Mesenchymal stem cell (in vitro differentiated cells and primary cell): ENCODE measurements at regions not wholly inside any gene's neighbourhood (a gene's known extent, or its start where the extent isn't known, plus 50 kb on each side); places are given as distances from the start of the nearest gene placed in this dataset.

Experiments used
- DNase-seq: peaks from one replicate; pipeline ENCODE4 v3.0.0-alpha.2; 2013
- H2AFZ ChIP-seq: one replicate; pipeline ENCODE4 v1.6.1; 2013; ENCODE audit warnings: low read depth, mild to moderate bottlenecking, control low read depth, inconsistent platforms, low read length, moderate library complexity
- H2AK5ac ChIP-seq: 2 replicates; pipeline ENCODE4 v1.6.1; 2013; ENCODE audit warnings: low read length, moderate library complexity, mild to moderate bottlenecking, inconsistent platforms; ENCODE audit not compliant: severe bottlenecking
- H2BK120ac ChIP-seq: one replicate; pipeline ENCODE4 v1.6.1; 2013; ENCODE audit warnings: low read depth, mild to moderate bottlenecking, inconsistent platforms, low read length, moderate library complexity
- H2BK12ac ChIP-seq, 2 experiments: one replicate each; pipeline ENCODE4 v1.6.1; 2013; ENCODE audit warnings: inconsistent platforms in 2 of 2, low read length in 2 of 2, mild to moderate bottlenecking in 2 of 2, moderate library complexity in 2 of 2, control low read depth in 1 of 2
- H2BK15ac ChIP-seq: one replicate; pipeline ENCODE4 v1.6.1; 2013; ENCODE audit warnings: mild to moderate bottlenecking, low read depth, inconsistent platforms; ENCODE audit not compliant: poor library complexity, severe bottlenecking
- H2BK5ac ChIP-seq: 2 replicates; pipeline ENCODE4 v1.6.1; 2013; ENCODE audit warnings: low read depth, mild to moderate bottlenecking, low read length, control low read depth, inconsistent platforms; ENCODE audit not compliant: poor library complexity, severe bottlenecking
- H3K14ac ChIP-seq, 2 experiments: one replicate each; pipeline ENCODE4 v1.6.1; 2013; ENCODE audit warnings: inconsistent platforms in 2 of 2, low read length in 2 of 2, control low read depth in 1 of 2, mild to moderate bottlenecking in 1 of 2, moderate library complexity in 1 of 2
- H3K18ac ChIP-seq, 2 experiments: one replicate each; pipeline ENCODE4 v1.6.1; 2013; ENCODE audit warnings: inconsistent platforms in 2 of 2, low read length in 2 of 2, control low read depth in 1 of 2, low read depth in 1 of 2, mild to moderate bottlenecking in 1 of 2
- H3K23ac ChIP-seq, 2 experiments: one replicate each; pipeline ENCODE4 v1.6.1; 2013; ENCODE audit warnings: inconsistent platforms in 2 of 2, low read length in 2 of 2, mild to moderate bottlenecking in 2 of 2, moderate library complexity in 2 of 2, control low read depth in 1 of 2
- H3K27ac ChIP-seq: 2 replicates; pipeline ENCODE4 v1.5.1; 2013; ENCODE audit warnings: mild to moderate bottlenecking, moderate library complexity, low read length, control low read depth, inconsistent platforms; ENCODE audit not compliant: poor library complexity, severe bottlenecking
- H3K27me3 ChIP-seq, 2 experiments: 2 replicates each; pipeline versions ENCODE4 v1.6.1 to v1.7.0; 2013; ENCODE audit warnings: low read length in 2 of 2, mild to moderate bottlenecking in 2 of 2, moderate library complexity in 2 of 2, control low read depth in 1 of 2, inconsistent platforms in 1 of 2; ENCODE audit not compliant: control insufficient read depth in 1 of 2, insufficient read depth in 1 of 2
- H3K36me3 ChIP-seq, 2 experiments: 2 replicates each; pipeline versions ENCODE4 v1.6.1 to v1.7.0; 2013; ENCODE audit warnings: low read length in 2 of 2, control low read depth in 1 of 2, inconsistent platforms in 1 of 2, low read depth in 1 of 2, mild to moderate bottlenecking in 1 of 2; ENCODE audit not compliant: insufficient read depth in 2 of 2, control insufficient read depth in 1 of 2
- H3K4ac ChIP-seq, 2 experiments: one replicate each; pipeline ENCODE4 v1.6.1; 2013; ENCODE audit warnings: inconsistent platforms in 2 of 2, low read length in 2 of 2, mild to moderate bottlenecking in 2 of 2, moderate library complexity in 2 of 2, control low read depth in 1 of 2, low read depth in 1 of 2
- H3K4me1 ChIP-seq: 2 replicates; pipeline ENCODE4 v1.6.1; 2013; ENCODE audit warnings: low read depth, low read length, control low read depth; ENCODE audit not compliant: control insufficient read depth, insufficient read depth
- H3K4me2 ChIP-seq: 2 replicates; pipeline ENCODE4 v1.6.1; 2013; ENCODE audit warnings: low read length, mild to moderate bottlenecking, inconsistent platforms; ENCODE audit not compliant: poor library complexity, severe bottlenecking
- H3K4me3 ChIP-seq, 2 experiments: 2 replicates each; pipeline versions ENCODE4 v1.5.1 to v1.7.0; 2013; ENCODE audit warnings: low read length in 2 of 2, mild to moderate bottlenecking in 2 of 2, control low read depth in 1 of 2, low read depth in 1 of 2; ENCODE audit not compliant: insufficient read depth in 1 of 2
- H3K79me1 ChIP-seq: replicated peaks from 2 replicates; pipeline ENCODE4 v1.6.1; 2013; ENCODE audit warnings: mild to moderate bottlenecking, control low read depth, low read length, inconsistent platforms; ENCODE audit not compliant: poor library complexity, severe bottlenecking
- H3K9ac ChIP-seq: 2 replicates; pipeline ENCODE4 v1.7.0; 2013; ENCODE audit warnings: mild to moderate bottlenecking, low read length, moderate library complexity
- H3K9me3 ChIP-seq: 2 replicates; pipeline ENCODE4 v1.7.0; 2013; ENCODE audit warnings: mild to moderate bottlenecking, low read length; ENCODE audit not compliant: control insufficient read depth
- H4K8ac ChIP-seq: one replicate; pipeline ENCODE4 v1.6.1; 2013; ENCODE audit warnings: inconsistent platforms, mild to moderate bottlenecking, low read length, moderate library complexity
- H4K91ac ChIP-seq: one replicate; pipeline ENCODE4 v1.6.1; 2013; ENCODE audit warnings: mild to moderate bottlenecking, low read length, inconsistent platforms
- WGBS: methylation state at CpG from one replicate; pipeline ENCODE4 v1.1.7; 2013; ENCODE audit warnings: mixed read lengths; 5-methylcytosine and 5-hydroxymethylcytosine counted together

DNA sequence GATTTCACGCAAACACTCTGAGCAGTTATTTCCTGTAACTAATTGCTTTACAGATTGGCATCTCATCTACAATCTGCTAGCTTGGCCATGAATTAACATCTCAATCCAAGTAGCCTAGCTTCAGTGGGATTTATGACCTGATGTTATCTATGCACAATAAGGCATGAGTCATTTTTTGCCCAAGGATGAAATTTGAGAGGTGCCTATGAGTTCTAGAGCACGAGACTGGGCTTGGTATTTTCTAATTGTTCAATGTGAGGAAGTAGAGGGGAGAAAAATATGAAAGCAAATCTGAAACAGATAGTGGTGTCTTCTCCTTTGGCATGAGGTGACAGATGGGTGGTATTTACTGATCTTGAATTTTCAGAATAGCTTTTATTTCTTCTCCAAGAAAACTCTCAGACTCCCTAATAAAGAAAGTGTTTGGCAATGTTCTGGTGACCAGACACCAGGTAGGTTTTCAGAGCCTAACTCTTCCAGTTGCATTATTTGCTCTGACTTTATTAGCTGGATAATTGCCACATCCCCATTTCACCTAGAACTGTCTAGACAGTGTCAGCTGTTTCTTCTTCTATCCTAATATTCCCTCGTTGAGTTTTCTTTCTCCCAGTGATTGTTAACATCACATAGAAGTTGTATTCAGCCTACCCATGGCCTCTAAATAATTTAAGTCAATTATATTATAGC is 301.0 kb upstream of the UMPS start:
- peak; percentile 39 for DNase-seq
- Histone ChIP-seq H3K9ac (no peak overlapping the region), H2AFZ (no peak overlapping the region), H3K4me2 (no peak overlapping the region), H2BK5ac (no peak overlapping the region), H3K18ac (no peak overlapping the region), H4K8ac (no peak overlapping the region), H3K4ac (no peak overlapping the region), H2AK5ac (no peak overlapping the region), H3K36me3 (peaks cover 6 to 7% of the 10 kb centered on the region in 2 experiments), H3K9me3 (no peaks in the 10 kb centered on the region), H2BK15ac (no peak overlapping the region), H3K14ac (no peak overlapping the region), H2BK12ac (no peak overlapping the region), H3K79me1 (no peaks in the 10 kb centered on the region), H3K27me3 (no peaks in the 10 kb centered on the region), H3K27ac (no peak overlapping the region), H3K23ac (no peak overlapping the region), H2BK120ac (no peak overlapping the region), H3K4me1 (no peaks in the 10 kb centered on the region), H4K91ac (no peak overlapping the region), H3K4me3 (no peak overlapping the region)
- WGBS: 38% methylated on average over 3 of the region's 3 CpGs

DNA sequence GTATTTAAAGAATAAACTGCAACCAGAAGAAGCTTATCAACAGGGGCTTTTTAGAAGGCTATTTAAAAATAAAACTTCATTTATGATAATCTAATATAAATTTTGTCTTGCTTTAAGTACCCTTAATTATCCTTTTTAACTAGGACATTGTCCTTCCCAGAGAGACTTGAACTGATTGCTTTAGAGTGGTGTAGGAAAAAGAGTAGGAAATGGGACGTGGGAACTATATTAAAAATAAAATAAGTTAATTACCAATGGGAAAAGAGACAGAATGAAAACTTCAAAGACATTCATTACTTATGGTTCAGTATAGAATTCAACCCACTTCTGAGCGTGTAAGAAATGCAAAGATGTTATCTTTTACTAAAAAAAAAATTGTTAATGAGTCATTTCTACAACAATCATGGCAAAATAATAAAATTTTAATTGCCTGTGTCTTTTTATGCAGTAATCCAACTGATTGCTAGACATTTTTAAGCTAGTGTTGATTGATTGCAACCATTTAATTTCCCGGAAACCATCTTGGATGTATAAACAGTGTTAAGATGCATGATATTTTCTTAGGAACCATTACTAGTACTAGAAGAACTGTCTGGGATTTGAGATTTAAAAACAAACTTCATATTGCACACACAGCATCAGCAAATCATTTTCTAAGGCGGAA is 298.8 kb upstream of the UMPS start:
- Histone ChIP-seq H3K4ac (no peak overlapping the region), H2AFZ (no peak overlapping the region), H3K4me1 (no peaks in the 10 kb centered on the region), H3K27ac (no peak overlapping the region), H3K23ac (no peak overlapping the region), H3K27me3 (no peaks in the 10 kb centered on the region), H3K18ac (no peak overlapping the region), H2AK5ac (no peak overlapping the region), H3K14ac (no peak overlapping the region), H2BK12ac (no peak overlapping the region), H4K91ac (no peak overlapping the region), H4K8ac (no peak overlapping the region), H3K79me1 (no peaks in the 10 kb centered on the region), H3K9me3 (peaks cover 6% of the 10 kb centered on the region), H3K9ac (no peak overlapping the region), H2BK5ac (no peak overlapping the region), H3K36me3 (peaks cover 8 to 14% of the 10 kb centered on the region in 2 experiments), H3K4me3 (no peak overlapping the region), H2BK120ac (no peak overlapping the region), H3K4me2 (no peak overlapping the region), H2BK15ac (no peak overlapping the region)
- WGBS: no CpG with 5 or more reads among the region's 4 CpGs
- no peak for DNase-seq

DNA sequence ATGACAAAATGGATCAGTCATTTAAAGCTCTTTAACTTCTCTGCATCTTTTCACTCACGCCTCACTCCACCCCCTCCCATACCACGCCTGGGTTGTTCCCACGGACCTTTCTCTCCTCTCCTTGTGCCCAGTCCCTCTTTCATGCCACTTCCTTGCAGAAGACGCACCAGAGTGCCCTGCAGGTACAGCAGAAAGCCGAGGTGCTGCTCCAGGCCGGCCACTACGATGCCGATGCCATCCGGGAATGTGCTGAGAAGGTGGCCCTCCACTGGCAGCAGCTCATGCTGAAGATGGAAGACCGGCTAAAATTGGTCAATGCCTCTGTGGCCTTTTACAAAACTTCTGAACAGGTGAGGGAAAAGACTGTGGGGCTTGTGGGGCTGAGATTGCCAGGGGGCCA is 296.1 kb upstream of the UMPS start:
- H3K4me3 ChIP-seq: no peak overlapping the region
- H3K9me3 ChIP-seq: peaks cover 6% of the 10 kb centered on the region
- no peak for DNase-seq
- no peaks in the 10 kb centered on the region for H3K4me1 ChIP-seq
- no peaks in the 10 kb centered on the region for H3K79me1 ChIP-seq
- no peak overlapping the region for H2AFZ ChIP-seq
- no peak overlapping the region for H4K8ac ChIP-seq
- no peak overlapping the region for H3K4ac ChIP-seq
- no peak overlapping the region for H3K14ac ChIP-seq
- H3K27me3 ChIP-seq: no peaks in the 10 kb centered on the region
- H3K23ac ChIP-seq: no peak overlapping the region
- H3K9ac ChIP-seq: no peak overlapping the region
- no peak overlapping the region for H2BK5ac ChIP-seq
- peaks cover 8 to 14% of the 10 kb centered on the region in 2 experiments for H3K36me3 ChIP-seq
- H2BK12ac ChIP-seq: no peak overlapping the region
- H4K91ac ChIP-seq: no peak overlapping the region
- WGBS: 93% methylated on average over 10 of the region's 10 CpGs
- no peak overlapping the region for H2AK5ac ChIP-seq
- H3K18ac ChIP-seq: no peak overlapping the region
- H2BK15ac ChIP-seq: no peak overlapping the region
- H2BK120ac ChIP-seq: no peak overlapping the region
- no peak overlapping the region for H3K4me2 ChIP-seq
- no peak overlapping the region for H3K27ac ChIP-seq

DNA sequence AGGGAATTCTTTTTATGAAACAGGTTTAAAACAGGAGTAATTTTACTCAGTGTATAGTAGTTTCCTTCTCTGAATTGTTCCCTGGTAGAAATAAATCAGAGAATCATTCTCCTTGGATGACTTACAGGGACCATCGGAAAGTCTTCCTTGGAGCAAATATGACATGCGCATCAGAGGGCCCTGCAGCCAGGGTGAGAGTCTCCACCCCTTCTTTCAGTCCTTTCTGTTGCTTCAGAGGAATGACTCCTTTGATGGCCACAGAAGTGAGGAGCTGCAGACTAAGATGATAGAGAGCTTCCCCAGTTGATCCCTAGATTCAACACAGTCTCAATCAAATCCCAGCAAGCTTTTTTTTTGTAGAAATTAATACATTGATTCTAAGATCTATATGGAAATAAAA is 294.8 kb upstream of the UMPS start:
- Histone ChIP-seq H2BK5ac (no peak overlapping the region), H3K27me3 (no peaks in the 10 kb centered on the region), H3K79me1 (no peaks in the 10 kb centered on the region), H4K8ac (no peak overlapping the region), H3K9me3 (peaks cover 6% of the 10 kb centered on the region), H3K4me1 (no peaks in the 10 kb centered on the region), H2BK120ac (no peak overlapping the region), H3K9ac (no peak overlapping the region), H3K23ac (no peak overlapping the region), H2AK5ac (no peak overlapping the region), H3K27ac (no peak overlapping the region), H3K14ac (no peak overlapping the region), H4K91ac (no peak overlapping the region), H3K36me3 (peaks cover 7 to 15% of the 10 kb centered on the region in 2 experiments), H2AFZ (no peak overlapping the region), H2BK12ac (no peak overlapping the region), H2BK15ac (no peak overlapping the region), H3K4ac (no peak overlapping the region), H3K18ac (no peak overlapping the region), H3K4me2 (no peak overlapping the region), H3K4me3 (no peak overlapping the region)
- 100% methylated on average over 2 of the region's 2 CpGs for WGBS
- DNase-seq: no peak
